Nephron progenitor cell (in vitro differentiated cells): ENCODE measurements at regions not wholly inside any gene's neighbourhood (a gene's known extent, or its start where the extent isn't known, plus 50 kb on each side); places are given as distances from the start of the nearest gene placed in this dataset.

Experiments used
- DNase-seq: peaks from one replicate; pipeline ENCODE4 v3.0.0; 2021
- H3K27ac Mint-ChIP-seq: 2 replicates; pipeline ENCODE4 v1.8.0; 2021; ENCODE audit warnings: mild to moderate bottlenecking, moderate library complexity, mixed read lengths
- H3K27me3 Mint-ChIP-seq: 2 replicates; pipeline ENCODE4 v1.8.0; 2021; ENCODE audit warnings: mild to moderate bottlenecking, low read depth, mixed read lengths; ENCODE audit not compliant: poor library complexity
- H3K36me3 Mint-ChIP-seq: 2 replicates; pipeline ENCODE4 v1.8.0; 2021; ENCODE audit warnings: low read depth, mixed read lengths
- H3K4me1 Mint-ChIP-seq: 2 replicates; pipeline ENCODE4 v1.8.0; 2021; ENCODE audit warnings: mixed read lengths
- H3K4me3 Mint-ChIP-seq: 2 replicates; pipeline ENCODE4 v1.8.0; 2021; ENCODE audit warnings: mild to moderate bottlenecking, moderate library complexity, mixed read lengths
- H3K9me3 Mint-ChIP-seq: 2 replicates; pipeline ENCODE4 v1.8.0; 2021; ENCODE audit warnings: mild to moderate bottlenecking, moderate library complexity, mixed read lengths
- CTCF ChIP-seq: fragments of 200-600 bp; sonication (generic); IDR thresholded peaks from 2 replicates; pipeline ENCODE4 v1.5.0; 2021; ENCODE audit warnings: antibody characterized with exemption

GRCh38 chr22:22979121-22979724 lies 91.1 kb upstream of the GNAZ start:
- DNase-seq: no peak
- peaks cover 40% of the 10 kb centered on the region for H3K27me3 Mint-ChIP-seq
- H3K9me3 Mint-ChIP-seq: peaks cover 44% of the 10 kb centered on the region
- H3K36me3 Mint-ChIP-seq: no peaks in the 10 kb centered on the region
- no peak overlapping the region for H3K27ac Mint-ChIP-seq
- H3K4me3 Mint-ChIP-seq: no peak overlapping the region
- H3K4me1 Mint-ChIP-seq: no peaks in the 10 kb centered on the region
- TF ChIP-seq CTCF: no peak

DNA sequence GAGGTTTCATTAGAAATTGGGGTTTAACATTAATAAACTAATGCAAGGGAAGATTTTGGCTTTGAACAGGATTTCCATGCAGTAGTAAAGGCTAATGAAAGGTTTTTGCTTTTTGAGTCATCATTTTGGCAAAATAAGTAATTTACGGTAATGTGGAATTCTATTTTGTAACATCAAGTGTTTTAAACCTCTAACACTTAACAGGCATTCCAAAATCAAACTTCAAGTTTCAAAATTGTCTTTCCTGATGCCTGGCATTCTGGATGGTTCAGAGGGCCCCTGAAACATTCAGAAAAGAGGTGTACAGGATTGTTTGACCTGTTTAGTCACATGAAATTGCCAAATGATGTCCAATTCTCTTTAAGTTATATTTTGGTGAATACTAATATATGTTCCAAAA lies 90.4 kb upstream of the GNAZ start:
- Mint-ChIP-seq H3K27ac (no peak overlapping the region), H3K4me3 (no peak overlapping the region), H3K4me1 (no peaks in the 10 kb centered on the region), H3K9me3 (peaks cover 44% of the 10 kb centered on the region), H3K36me3 (no peaks in the 10 kb centered on the region), H3K27me3 (peaks cover 38% of the 10 kb centered on the region)
- DNase-seq: no peak
- TF ChIP-seq CTCF: no peak

DNA sequence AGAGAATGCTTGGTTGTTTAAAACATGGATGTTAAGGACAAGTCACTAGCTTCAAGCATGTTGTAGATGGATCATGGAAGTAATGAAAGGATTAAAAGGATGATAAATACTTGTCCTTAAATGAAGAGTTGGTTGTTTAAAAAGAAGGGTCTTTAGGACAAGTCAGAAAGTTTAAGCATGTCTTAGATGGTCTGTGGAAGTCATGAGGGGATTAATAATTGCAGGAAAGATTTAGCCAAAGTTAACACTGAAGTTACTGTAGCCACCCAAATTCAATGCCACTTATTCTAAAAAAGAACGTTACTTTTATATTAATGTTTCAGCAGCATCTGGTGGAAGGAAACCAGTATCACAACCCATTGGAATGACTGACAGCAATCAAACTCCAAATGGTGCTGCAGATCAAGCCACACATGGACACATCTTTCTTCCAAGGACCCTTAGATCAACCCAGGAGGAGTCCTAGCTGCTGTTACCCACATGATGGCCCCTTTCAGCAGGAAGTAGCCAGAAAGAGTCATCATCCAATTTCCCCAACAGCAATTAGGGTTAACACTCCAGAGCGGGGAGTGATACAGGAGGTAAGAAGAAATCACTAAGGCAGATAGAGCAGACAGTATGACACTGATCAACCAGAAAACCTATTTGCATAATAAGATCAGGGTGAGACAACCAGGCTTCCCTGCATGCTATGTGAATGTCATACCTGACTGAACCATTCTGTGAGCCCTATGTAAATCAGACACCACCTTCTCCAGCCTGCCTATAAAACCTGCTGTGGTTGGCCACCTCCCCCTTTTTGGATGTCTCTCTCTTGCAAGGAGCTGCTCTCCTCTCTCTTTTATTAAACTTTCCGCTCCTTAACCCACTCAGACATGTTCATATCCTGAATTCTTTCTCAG lies 88.4 kb upstream of the GNAZ start:
- Mint-ChIP-seq H3K4me3 (no peak overlapping the region), H3K36me3 (no peaks in the 10 kb centered on the region), H3K4me1 (no peaks in the 10 kb centered on the region), H3K27ac (no peak overlapping the region), H3K27me3 (peaks cover 32% of the 10 kb centered on the region), H3K9me3 (peaks cover 44% of the 10 kb centered on the region)
- TF ChIP-seq CTCF: no peak
- no peak for DNase-seq

- TF ChIP-seq CTCF: no peak
- Mint-ChIP-seq H3K4me3 (no peak overlapping the region), H3K27me3 (peaks cover 30% of the 10 kb centered on the region), H3K27ac (no peak overlapping the region), H3K36me3 (no peaks in the 10 kb centered on the region), H3K9me3 (peaks cover 44% of the 10 kb centered on the region), H3K4me1 (no peaks in the 10 kb centered on the region)
- no peak for DNase-seq
Measured at GRCh38 chr22:22982616-22983015, 87.7 kb upstream of the GNAZ start.

DNA sequence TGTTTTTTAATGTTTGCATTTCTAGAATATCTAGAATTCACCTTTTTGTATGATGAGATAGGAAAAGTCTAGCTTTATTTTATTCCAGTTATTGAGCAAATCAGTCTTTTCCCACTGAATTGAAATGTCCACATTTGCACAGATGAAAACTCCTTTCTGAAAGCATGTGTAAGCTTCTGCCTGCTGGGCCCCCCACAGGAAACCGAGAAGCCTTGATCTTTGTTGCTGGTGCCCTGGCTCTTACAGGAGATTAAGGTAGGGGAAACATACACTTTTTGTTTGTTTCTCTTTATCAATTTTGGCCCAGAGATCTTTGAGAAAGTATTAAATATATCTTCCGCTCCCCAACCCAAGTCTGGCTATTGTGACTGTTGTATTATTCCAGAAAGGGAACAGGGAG lies 87.2 kb upstream of the GNAZ start:
- Mint-ChIP-seq H3K27me3 (peaks cover 26% of the 10 kb centered on the region), H3K36me3 (no peaks in the 10 kb centered on the region), H3K27ac (no peak overlapping the region), H3K4me3 (no peak overlapping the region), H3K4me1 (no peaks in the 10 kb centered on the region), H3K9me3 (peaks cover 44% of the 10 kb centered on the region)
- DNase-seq: no peak
- TF ChIP-seq CTCF: no peak
